IMR-90 (cell line): ENCODE measurements at regions not wholly inside any gene's neighbourhood (a gene's known extent, or its start where the extent isn't known, plus 50 kb on each side); places are given as distances from the start of the nearest gene placed in this dataset.

Experiments
- ATAC-seq: fragments of 200-7000 bp; cut with Tn5 transposase; 2 replicates; pipeline ENCODE4 v1.9.1; 2020; ENCODE audit warnings: low read depth, mild to moderate bottlenecking, moderate library complexity
- BruUV-seq: library from RNA; stranded (reverse); fragments of 400-500 nt; replicated peaks from 2 replicates; lab custom pipeline; 2021; lab: Mats Ljungman, UMichigan
- CTCF ChIA-PET: fragments of 300-600 bp; formaldehyde crosslinking; extraction: SDS; loops from one replicate; lab custom pipeline; 2021; ENCODE audit warnings: antibody characterized with exemption; lab: Yijun Ruan, JAX
- POLR2A ChIA-PET: fragments of 300-600 bp; sonication (Branson Sonifier 250); formaldehyde crosslinking; loops from one replicate; lab custom pipeline; 2022; ENCODE audit warnings: antibody characterized with exemption; ENCODE audit not compliant: unreplicated experiment; lab: Charles Lee
- DNase-seq: peaks from one replicate; pipeline ENCODE4 v3.0.0; 2013
- H2AFZ ChIP-seq: replicated peaks from 2 replicates; pipeline ENCODE3; 2013; ENCODE audit warnings: low read length, mild to moderate bottlenecking; ENCODE audit not compliant: poor library complexity
- H2AK5ac ChIP-seq: 2 replicates; pipeline ENCODE4 v1.6.1; 2013; ENCODE audit warnings: low read depth, low read length, inconsistent platforms
- H2AK9ac ChIP-seq: replicated peaks from 2 replicates; pipeline ENCODE3; 2013; ENCODE audit warnings: mild to moderate bottlenecking, low read depth, low read length, moderate library complexity; ENCODE audit not compliant: poor library complexity
- H2BK120ac ChIP-seq: 2 replicates; pipeline ENCODE4 v1.6.1; 2013; ENCODE audit warnings: low read depth, low read length, inconsistent platforms
- H2BK15ac ChIP-seq: 3 replicates; pipeline ENCODE4 v1.6.1; 2013; ENCODE audit warnings: low read depth, low read length, inconsistent platforms
- H2BK20ac ChIP-seq: 2 replicates; pipeline ENCODE4 v1.6.1; 2013; ENCODE audit warnings: low read depth, mild to moderate bottlenecking, inconsistent platforms, low read length, moderate library complexity
- H2BK5ac ChIP-seq: 2 replicates; pipeline ENCODE4 v1.6.1; 2013; ENCODE audit warnings: mild to moderate bottlenecking, low read depth, low read length, inconsistent platforms; ENCODE audit not compliant: poor library complexity, severe bottlenecking
- H3K14ac ChIP-seq: replicated peaks from 2 replicates; pipeline ENCODE4 v1.6.1; 2013; ENCODE audit warnings: low read depth, low read length, inconsistent platforms
- H3K18ac ChIP-seq: 2 replicates; pipeline ENCODE4 v1.6.1; 2013; ENCODE audit warnings: low read depth, low read length, control low read depth
- H3K23ac ChIP-seq: 2 replicates; pipeline ENCODE4 v1.6.1; 2013; ENCODE audit warnings: low read depth, low read length, inconsistent platforms
- H3K27ac ChIP-seq: 2 replicates; pipeline ENCODE4 v1.5.1; 2013; ENCODE audit warnings: mild to moderate bottlenecking, control low read depth, low read length; ENCODE audit not compliant: insufficient read depth
- H3K27me3 ChIP-seq: 2 replicates; pipeline ENCODE4 v1.6.1; 2013; ENCODE audit warnings: low read length; ENCODE audit not compliant: control insufficient read depth, insufficient read depth
- H3K36me3 ChIP-seq: 2 replicates; pipeline ENCODE4 v1.6.1; 2013; ENCODE audit warnings: low read length, mixed read lengths; ENCODE audit not compliant: control insufficient read depth, insufficient read depth
- H3K4ac ChIP-seq: 2 replicates; pipeline ENCODE4 v1.6.1; 2013; ENCODE audit warnings: low read depth, low read length, inconsistent platforms
- H3K4me1 ChIP-seq: 2 replicates; pipeline ENCODE4 v1.6.1; 2013; ENCODE audit warnings: low read length, mixed read lengths; ENCODE audit not compliant: control insufficient read depth, insufficient read depth
- H3K4me2 ChIP-seq: 2 replicates; pipeline ENCODE4 v1.6.1; 2013; ENCODE audit warnings: low read depth, mild to moderate bottlenecking, control low read depth, low read length, moderate library complexity
- H3K4me3 ChIP-seq: 2 replicates; pipeline ENCODE4 v1.5.1; 2013; ENCODE audit warnings: low read depth, mild to moderate bottlenecking, control low read depth, low read length, moderate library complexity; ENCODE audit not compliant: insufficient read depth
- H3K56ac ChIP-seq: 2 replicates; pipeline ENCODE4 v1.6.1; 2013; ENCODE audit warnings: low read length, inconsistent platforms; ENCODE audit not compliant: insufficient read depth; ENCODE audit errors: extremely low read depth
- H3K79me1 ChIP-seq, 2 experiments: 2 replicates each; pipeline ENCODE4 v1.6.1; 2013; ENCODE audit warnings: low read length in 2 of 2, inconsistent platforms in 1 of 2, low read depth in 1 of 2
- H3K9ac ChIP-seq: 2 replicates; pipeline ENCODE4 v1.6.1; 2013; ENCODE audit warnings: low read depth, low read length, control low read depth
- H3K9me1 ChIP-seq: 2 replicates; pipeline ENCODE4 v1.6.1; 2013; ENCODE audit warnings: low read length, inconsistent platforms; ENCODE audit not compliant: insufficient read depth
- H3K9me3 ChIP-seq: 2 replicates; pipeline ENCODE4 v1.6.1; 2013; ENCODE audit warnings: low read length; ENCODE audit not compliant: control insufficient read depth, insufficient read depth
- H4K20me1 ChIP-seq: 2 replicates; pipeline ENCODE4 v1.6.1; 2013; ENCODE audit warnings: low read length, inconsistent platforms; ENCODE audit not compliant: insufficient read depth
- H4K5ac ChIP-seq: 2 replicates; pipeline ENCODE4 v1.6.1; 2013; ENCODE audit warnings: mild to moderate bottlenecking, low read depth, low read length, control low read depth
- H4K8ac ChIP-seq, 2 experiments: 2 replicates each; pipeline ENCODE4 v1.6.1; 2013; ENCODE audit warnings: low read depth in 2 of 2, low read length in 2 of 2, control low read depth in 1 of 2, inconsistent platforms in 1 of 2
- H4K91ac ChIP-seq: 2 replicates; pipeline ENCODE4 v1.6.1; 2013; ENCODE audit warnings: low read depth, low read length, inconsistent platforms; ENCODE audit not compliant: insufficient read depth
- BHLHE40 ChIP-seq: fragments of 150-350 bp; IDR thresholded peaks from 2 replicates; pipeline ENCODE4 v1.6.1; 2016; ENCODE audit warnings: mild to moderate bottlenecking, low read depth, low read length
- CEBPB ChIP-seq: IDR thresholded peaks from 2 replicates; pipeline ENCODE4 v1.6.1; 2012; ENCODE audit warnings: low read depth, low read length, improper control_type of control experiment
- CHD1 ChIP-seq: IDR thresholded peaks from 2 replicates; pipeline ENCODE4 v1.6.1; 2012; ENCODE audit warnings: low read depth, low read length, improper control_type of control experiment
- FOS ChIP-seq: fragments of 150-350 bp; IDR thresholded peaks from 2 replicates; pipeline ENCODE4 v1.6.1; 2016; ENCODE audit warnings: low read depth, low read length
- MAFK ChIP-seq: IDR thresholded peaks from 2 replicates; pipeline ENCODE4 v1.6.1; 2012; ENCODE audit warnings: low read depth, low read length, improper control_type of control experiment
- MAZ ChIP-seq: IDR thresholded peaks from 2 replicates; pipeline ENCODE4 v1.6.1; 2012; ENCODE audit warnings: low read depth, mild to moderate bottlenecking, low read length, improper control_type of control experiment, moderate library complexity, borderline replicate concordance
- MXI1 ChIP-seq: IDR thresholded peaks from 2 replicates; pipeline ENCODE4 v1.6.1; 2012; ENCODE audit warnings: low read depth, mild to moderate bottlenecking, low read length, moderate library complexity, borderline replicate concordance
- NFE2L2 ChIP-seq: fragments of 150-350 bp; IDR thresholded peaks from 2 replicates; pipeline ENCODE4 v1.6.1; 2016; ENCODE audit warnings: low read depth, mild to moderate bottlenecking, low read length
- RAD21 ChIP-seq: IDR thresholded peaks from 2 replicates; pipeline ENCODE4 v1.6.1; 2012; ENCODE audit warnings: low read length, improper control_type of control experiment
- RCOR1 ChIP-seq: IDR thresholded peaks from 2 replicates; pipeline ENCODE4 v1.6.1; 2012; ENCODE audit warnings: mild to moderate bottlenecking, low read length, improper control_type of control experiment; ENCODE audit not compliant: insufficient replicate concordance
- SMC3 ChIP-seq: fragments of 150-350 bp; IDR thresholded peaks from 2 replicates; pipeline ENCODE4 v1.6.1; 2016; ENCODE audit warnings: low read depth, mild to moderate bottlenecking, antibody characterized with exemption, low read length, moderate library complexity
- USF2 ChIP-seq: fragments of 150-350 bp; IDR thresholded peaks from 2 replicates; pipeline ENCODE4 v1.6.1; 2017; ENCODE audit warnings: mild to moderate bottlenecking, antibody characterized with exemption, low read length, low read depth
- WGBS, 2 experiments: methylation state at CpG; one replicate each; pipeline versions ENCODE4 v1.1.5 to v1.1.7; 2013; ENCODE audit warnings: missing lambda C conversion rate in 2 of 2; ENCODE audit not compliant: insufficient read length in 1 of 2; ENCODE audit errors: extremely low coverage in 2 of 2; 5-methylcytosine and 5-hydroxymethylcytosine counted together
- dilution Hi-C: fragments of 300-500 bp; cut with HindIII; formaldehyde crosslinking; loops from one replicate; pipeline ENCODE4 v1.14.3; 2018; ENCODE audit warnings: low sequenced_read_pairs; ENCODE audit not compliant: unreplicated experiment
- in situ Hi-C: fragments of 300-500 bp; cut with MboI; formaldehyde crosslinking; loops from 3 replicates; pipeline ENCODE4 v1.14.3; 2019; ENCODE audit warnings: low sequenced_read_pairs, inconsistent platforms, mixed read lengths
- intact Hi-C: fragments of 100-400 bp; cut with micrococcal nuclease; formaldehyde crosslinking; loops from 2 replicates; pipeline ENCODE4 v1.10.0; 2022
- TF ChIP-seq, protein P1 (sequence below): conservative IDR thresholded peaks from 2 replicates; pipeline ENCODE4 v1.5.1; 2012; ENCODE audit warnings: mild to moderate bottlenecking, low read depth, low read length, improper control_type of control experiment
- TF ChIP-seq, protein P2 (sequence below): fragments of 150-350 bp; IDR thresholded peaks from 2 replicates; pipeline ENCODE4 v1.6.1; 2016; ENCODE audit warnings: low read depth, mild to moderate bottlenecking, low read length, moderate library complexity, borderline replicate concordance

DNA sequence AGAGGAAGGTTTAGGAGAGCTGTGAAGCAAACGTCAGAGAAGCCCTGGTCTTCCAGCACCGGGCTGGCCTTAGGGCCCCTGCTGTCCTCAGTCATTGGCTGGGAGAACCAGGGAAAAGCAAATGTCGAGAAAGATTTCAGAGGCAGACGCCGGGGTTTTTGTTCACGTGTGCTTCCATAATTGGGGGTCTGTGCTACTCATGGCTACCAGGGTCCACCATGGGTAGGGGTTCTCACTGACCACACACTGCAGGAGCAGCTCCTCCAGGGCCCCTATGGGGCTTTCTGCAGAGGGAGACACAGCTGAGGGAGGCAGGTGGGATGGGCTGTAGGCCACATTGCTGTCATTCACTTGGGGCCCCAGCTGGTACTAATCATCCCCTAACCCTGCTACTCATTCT, 291.8 kb upstream of the FOXQ1 start:
- Histone ChIP-seq H2BK120ac (no peak overlapping the region), H3K79me1 (no peaks in the 10 kb centered on the region), H2AFZ (no peak overlapping the region), H3K18ac (no peak overlapping the region), H3K36me3 (no peaks in the 10 kb centered on the region), H4K20me1 (no peaks in the 10 kb centered on the region), H3K23ac (no peak overlapping the region), H3K9ac (no peak overlapping the region), H3K9me3 (no peaks in the 10 kb centered on the region; the same call in 1 of the 2 replicates), H4K5ac (no peak overlapping the region), H3K4ac (no peak overlapping the region), H2BK20ac (no peak overlapping the region), H3K14ac (no peak overlapping the region), H2AK9ac (no peak overlapping the region), H2BK5ac (no peak overlapping the region), H3K27ac (no peak overlapping the region), H3K56ac (no peak overlapping the region), H2BK15ac (no peak overlapping the region), H3K27me3 (peaks cover 7% of the 10 kb centered on the region), H3K4me2 (no peak overlapping the region), H4K8ac (no peak overlapping the region), H3K4me1 (peaks cover 4% of the 10 kb centered on the region; the same call in 1 of the 2 replicates), H2AK5ac (no peak overlapping the region), H3K9me1 (0 out of 2 replicates have a peak, but pooled peaks cover 3% of the 10 kb centered on the region), H3K4me3 (no peak overlapping the region), H4K91ac (no peak overlapping the region)
- WGBS, 2 experiments, result 54% methylated on average over 3 of the region's 6 CpGs; no CpG with 5 or more reads in 1 of the 2 experiments
- DNase-seq (no peak), ATAC-seq (no peak)
- no TSS peak for BruUV-seq
- TF ChIP-seq FOS (no peak), NFE2L2 (no peak), MXI1 (no peak), SMC3 (no peak), CEBPB (no peak), USF2 (no peak), RCOR1 (no peak), CHD1 (no peak), RAD21 (no peak), MAFK (no peak), MAZ (no peak), BHLHE40 (no peak)
- TF ChIP-seq, protein P1, sequence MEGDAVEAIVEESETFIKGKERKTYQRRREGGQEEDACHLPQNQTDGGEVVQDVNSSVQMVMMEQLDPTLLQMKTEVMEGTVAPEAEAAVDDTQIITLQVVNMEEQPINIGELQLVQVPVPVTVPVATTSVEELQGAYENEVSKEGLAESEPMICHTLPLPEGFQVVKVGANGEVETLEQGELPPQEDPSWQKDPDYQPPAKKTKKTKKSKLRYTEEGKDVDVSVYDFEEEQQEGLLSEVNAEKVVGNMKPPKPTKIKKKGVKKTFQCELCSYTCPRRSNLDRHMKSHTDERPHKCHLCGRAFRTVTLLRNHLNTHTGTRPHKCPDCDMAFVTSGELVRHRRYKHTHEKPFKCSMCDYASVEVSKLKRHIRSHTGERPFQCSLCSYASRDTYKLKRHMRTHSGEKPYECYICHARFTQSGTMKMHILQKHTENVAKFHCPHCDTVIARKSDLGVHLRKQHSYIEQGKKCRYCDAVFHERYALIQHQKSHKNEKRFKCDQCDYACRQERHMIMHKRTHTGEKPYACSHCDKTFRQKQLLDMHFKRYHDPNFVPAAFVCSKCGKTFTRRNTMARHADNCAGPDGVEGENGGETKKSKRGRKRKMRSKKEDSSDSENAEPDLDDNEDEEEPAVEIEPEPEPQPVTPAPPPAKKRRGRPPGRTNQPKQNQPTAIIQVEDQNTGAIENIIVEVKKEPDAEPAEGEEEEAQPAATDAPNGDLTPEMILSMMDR, result no peak
- TF ChIP-seq, protein P2, sequence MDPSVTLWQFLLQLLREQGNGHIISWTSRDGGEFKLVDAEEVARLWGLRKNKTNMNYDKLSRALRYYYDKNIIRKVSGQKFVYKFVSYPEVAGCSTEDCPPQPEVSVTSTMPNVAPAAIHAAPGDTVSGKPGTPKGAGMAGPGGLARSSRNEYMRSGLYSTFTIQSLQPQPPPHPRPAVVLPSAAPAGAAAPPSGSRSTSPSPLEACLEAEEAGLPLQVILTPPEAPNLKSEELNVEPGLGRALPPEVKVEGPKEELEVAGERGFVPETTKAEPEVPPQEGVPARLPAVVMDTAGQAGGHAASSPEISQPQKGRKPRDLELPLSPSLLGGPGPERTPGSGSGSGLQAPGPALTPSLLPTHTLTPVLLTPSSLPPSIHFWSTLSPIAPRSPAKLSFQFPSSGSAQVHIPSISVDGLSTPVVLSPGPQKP, result no peak
- CTCF ChIA-PET, result no interaction called here
- in situ Hi-C loops (no loop called here), dilution Hi-C loops (no loop called here), intact Hi-C loops (no loop called here)
- POLR2A ChIA-PET, result no interaction called here
